SK-N-SH treated with all-trans-retinoic acid at 6 μM for 48 hours (cell line): ENCODE measurements at regions not wholly inside any gene's neighbourhood (a gene's known extent, or its start where the extent isn't known, plus 50 kb on each side); places are given as distances from the start of the nearest gene placed in this dataset.

Source experiments
- ARNTL ChIP-seq: fragments of 450-650 bp; formaldehyde crosslinking; IDR thresholded peaks from 2 replicates; pipeline ENCODE4 v1.5.0; 2020; ENCODE audit warnings: low read depth, mild to moderate bottlenecking, moderate library complexity, borderline replicate concordance
- CREB5 ChIP-seq: fragments of 250-450 bp; sonication (Bioruptor Pico); IDR thresholded peaks from 2 replicates; pipeline ENCODE4 v1.5.1; 2020; ENCODE audit warnings: low read depth, mild to moderate bottlenecking, moderate library complexity
- CSDC2 ChIP-seq: fragments of 250-450 bp; sonication (Bioruptor Pico); IDR thresholded peaks from 2 replicates; pipeline ENCODE4 v1.5.0; 2020; ENCODE audit warnings: mild to moderate bottlenecking, moderate library complexity
- ESRRG ChIP-seq: fragments of 250-450 bp; sonication (Bioruptor Pico); IDR thresholded peaks from 2 replicates; pipeline ENCODE4 v1.6.1; 2021; ENCODE audit warnings: mild to moderate bottlenecking
- OSR1 ChIP-seq: fragments of 250-450 bp; sonication (Bioruptor Pico); IDR thresholded peaks from 2 replicates; pipeline ENCODE4 v1.8.0; 2022; ENCODE audit warnings: moderate library complexity, mild to moderate bottlenecking, inconsistent platforms
- ZNF70 ChIP-seq: fragments of 450-650 bp; formaldehyde crosslinking; IDR thresholded peaks from 2 replicates; pipeline ENCODE4 v1.5.0; 2020; ENCODE audit warnings: mild to moderate bottlenecking, moderate library complexity
- TF ChIP-seq, protein P1 (sequence below): fragments of 250-450 bp; sonication (Bioruptor Pico); IDR thresholded peaks from 2 replicates; pipeline ENCODE4 v1.5.0; 2020; ENCODE audit warnings: mild to moderate bottlenecking, moderate library complexity
- TF ChIP-seq, protein P2 (sequence below): fragments of 250-450 bp; sonication (Bioruptor Pico); IDR thresholded peaks from 2 replicates; pipeline ENCODE4 v1.8.0; 2020; ENCODE audit warnings: mild to moderate bottlenecking, moderate library complexity, borderline replicate concordance

DNA sequence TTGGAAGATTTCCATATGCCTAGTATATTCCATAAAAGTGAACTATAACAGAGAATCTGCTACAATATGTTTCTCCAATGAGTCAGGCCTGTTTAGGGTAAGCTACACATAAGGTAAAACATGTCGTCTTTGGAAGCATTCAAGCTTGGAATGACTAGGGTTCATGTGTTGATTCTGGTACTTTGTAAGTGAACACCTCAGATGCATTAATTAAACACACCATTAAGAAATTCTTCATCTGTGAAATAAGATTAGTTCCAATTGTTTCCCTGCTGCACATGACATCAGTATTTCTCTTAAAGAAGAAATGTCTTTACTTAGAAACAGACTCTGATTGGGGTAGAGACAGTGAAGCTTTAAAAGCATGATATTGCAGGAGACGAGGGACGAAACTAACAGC is 461.1 kb upstream of the NXPH2 start:
- TF ChIP-seq CSDC2 (CRISPR knock-in tag), result no peak
- TF ChIP-seq ARNTL (CRISPR knock-in tag), result no peak
- TF ChIP-seq, protein P1, sequence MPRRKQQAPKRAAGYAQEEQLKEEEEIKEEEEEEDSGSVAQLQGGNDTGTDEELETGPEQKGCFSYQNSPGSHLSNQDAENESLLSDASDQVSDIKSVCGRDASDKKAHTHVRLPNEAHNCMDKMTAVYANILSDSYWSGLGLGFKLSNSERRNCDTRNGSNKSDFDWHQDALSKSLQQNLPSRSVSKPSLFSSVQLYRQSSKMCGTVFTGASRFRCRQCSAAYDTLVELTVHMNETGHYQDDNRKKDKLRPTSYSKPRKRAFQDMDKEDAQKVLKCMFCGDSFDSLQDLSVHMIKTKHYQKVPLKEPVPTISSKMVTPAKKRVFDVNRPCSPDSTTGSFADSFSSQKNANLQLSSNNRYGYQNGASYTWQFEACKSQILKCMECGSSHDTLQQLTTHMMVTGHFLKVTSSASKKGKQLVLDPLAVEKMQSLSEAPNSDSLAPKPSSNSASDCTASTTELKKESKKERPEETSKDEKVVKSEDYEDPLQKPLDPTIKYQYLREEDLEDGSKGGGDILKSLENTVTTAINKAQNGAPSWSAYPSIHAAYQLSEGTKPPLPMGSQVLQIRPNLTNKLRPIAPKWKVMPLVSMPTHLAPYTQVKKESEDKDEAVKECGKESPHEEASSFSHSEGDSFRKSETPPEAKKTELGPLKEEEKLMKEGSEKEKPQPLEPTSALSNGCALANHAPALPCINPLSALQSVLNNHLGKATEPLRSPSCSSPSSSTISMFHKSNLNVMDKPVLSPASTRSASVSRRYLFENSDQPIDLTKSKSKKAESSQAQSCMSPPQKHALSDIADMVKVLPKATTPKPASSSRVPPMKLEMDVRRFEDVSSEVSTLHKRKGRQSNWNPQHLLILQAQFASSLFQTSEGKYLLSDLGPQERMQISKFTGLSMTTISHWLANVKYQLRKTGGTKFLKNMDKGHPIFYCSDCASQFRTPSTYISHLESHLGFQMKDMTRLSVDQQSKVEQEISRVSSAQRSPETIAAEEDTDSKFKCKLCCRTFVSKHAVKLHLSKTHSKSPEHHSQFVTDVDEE, result no peak
- TF ChIP-seq, protein P2, sequence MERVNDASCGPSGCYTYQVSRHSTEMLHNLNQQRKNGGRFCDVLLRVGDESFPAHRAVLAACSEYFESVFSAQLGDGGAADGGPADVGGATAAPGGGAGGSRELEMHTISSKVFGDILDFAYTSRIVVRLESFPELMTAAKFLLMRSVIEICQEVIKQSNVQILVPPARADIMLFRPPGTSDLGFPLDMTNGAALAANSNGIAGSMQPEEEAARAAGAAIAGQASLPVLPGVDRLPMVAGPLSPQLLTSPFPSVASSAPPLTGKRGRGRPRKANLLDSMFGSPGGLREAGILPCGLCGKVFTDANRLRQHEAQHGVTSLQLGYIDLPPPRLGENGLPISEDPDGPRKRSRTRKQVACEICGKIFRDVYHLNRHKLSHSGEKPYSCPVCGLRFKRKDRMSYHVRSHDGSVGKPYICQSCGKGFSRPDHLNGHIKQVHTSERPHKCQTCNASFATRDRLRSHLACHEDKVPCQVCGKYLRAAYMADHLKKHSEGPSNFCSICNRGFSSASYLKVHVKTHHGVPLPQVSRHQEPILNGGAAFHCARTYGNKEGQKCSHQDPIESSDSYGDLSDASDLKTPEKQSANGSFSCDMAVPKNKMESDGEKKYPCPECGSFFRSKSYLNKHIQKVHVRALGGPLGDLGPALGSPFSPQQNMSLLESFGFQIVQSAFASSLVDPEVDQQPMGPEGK, result no peak
- TF ChIP-seq OSR1 (CRISPR knock-in tag), result no peak
- TF ChIP-seq ZNF70 (CRISPR knock-in tag), result no peak
- no peak for TF ChIP-seq CREB5
- TF ChIP-seq ESRRG, result no peak
